NT2/D1 (cell line): ENCODE measurements at regions not wholly inside any gene's neighbourhood (a gene's known extent, or its start where the extent isn't known, plus 50 kb on each side); places are given as distances from the start of the nearest gene placed in this dataset.

Source experiments
- YY1 ChIP-seq: IDR thresholded peaks from 2 replicates; pipeline ENCODE4 v1.6.1; 2011; ENCODE audit not compliant: insufficient read length, insufficient read depth
- ZNF274 ChIP-seq: IDR thresholded peaks from 2 replicates; pipeline ENCODE4 v1.6.1; 2011; ENCODE audit warnings: mild to moderate bottlenecking, low read depth, low read length

DNA sequence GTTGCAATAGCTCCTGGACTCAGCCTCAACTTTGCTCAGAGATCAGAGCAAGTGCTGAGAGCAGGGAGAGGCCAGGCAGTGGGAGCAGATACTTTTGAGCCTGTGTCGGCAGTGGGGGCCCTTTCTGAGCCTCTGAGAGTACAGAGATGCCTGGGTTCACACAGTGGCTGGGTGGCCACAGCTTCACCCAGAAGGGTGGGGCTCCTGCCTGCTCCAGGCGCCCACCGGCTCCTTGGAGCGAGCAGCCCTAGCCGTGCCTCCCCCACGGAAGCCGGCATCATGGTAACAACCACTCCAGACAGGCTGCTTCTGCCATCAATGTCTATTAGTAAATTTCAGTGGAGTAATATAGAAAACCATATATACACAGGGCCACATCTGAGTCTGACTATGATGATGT is 619.2 kb upstream of the SETBP1 start:
- TF ChIP-seq YY1 (no peak), ZNF274 (no peak)
